HepG2 (cell line): ENCODE measurements at regions not wholly inside any gene's neighbourhood (a gene's known extent, or its start where the extent isn't known, plus 50 kb on each side); places are given as distances from the start of the nearest gene placed in this dataset.

Experiments used
- ATAC-seq: fragments of 200-7000 bp; cut with Tn5 transposase; 3 replicates; pipeline ENCODE4 v1.9.1; 2020; ENCODE audit warnings: mild to moderate bottlenecking, moderate library complexity
- BruUV-seq: library from RNA; stranded (reverse); fragments of 400-500 nt; replicated peaks from 2 replicates; lab custom pipeline; 2021; lab: Mats Ljungman, UMichigan
- CTCF ChIA-PET: fragments of 300-600 bp; formaldehyde crosslinking; extraction: SDS; loops from one replicate; lab custom pipeline; 2021; ENCODE audit warnings: low total read pairs, inconsistent platforms, low intra/inter-chr PET ratio; lab: Yijun Ruan, JAX
- POLR2A ChIA-PET: fragments of 350-600 bp; sonication (Branson Sonifier 250); formaldehyde crosslinking; loops from one replicate; lab custom pipeline; 2020; ENCODE audit warnings: antibody characterized with exemption, inconsistent platforms; lab: Yijun Ruan, JAX
- DNase-seq: peaks from one replicate; pipeline ENCODE4 v3.0.0-alpha.2; 2015; ENCODE audit warnings: low spot score
- FAIRE-seq: peaks from 3 replicates; lab custom pipeline; 2011; peaks lifted over from hg19 to GRCh38; lab: Jason Lieb, UNC
- H2AFZ ChIP-seq: one replicate; pipeline ENCODE4 v1.6.1; 2011; ENCODE audit warnings: low read length, inconsistent platforms
- H3K27ac ChIP-seq: fragments of 300-600 bp; 3 replicates; pipeline ENCODE4 v1.8.0; 2011; ENCODE audit warnings: mixed run types, mild to moderate bottlenecking, mixed read lengths, low read length, inconsistent platforms; ENCODE audit not compliant: insufficient read depth; ENCODE audit errors: extremely low read length
- H3K27me3 ChIP-seq, 2 experiments: fragments of 200-600 bp in 1 of 2; 2 replicates in 1 of 2; 3 replicates in 1 of 2; pipeline versions ENCODE4 v1.6.0 to v1.8.0; 2011; ENCODE audit warnings: low read length in 2 of 2, mild to moderate bottlenecking in 2 of 2, moderate library complexity in 2 of 2, inconsistent platforms in 1 of 2; ENCODE audit not compliant: insufficient read depth in 2 of 2, control insufficient read depth in 1 of 2
- H3K36me3 ChIP-seq, 2 experiments: fragments of 200-600 bp in 1 of 2; replicated peaks in 1 of 2; 2 replicates in 1 of 2; 3 replicates in 1 of 2; pipeline versions ENCODE4 v1.5.1 to v1.8.0; 2011; ENCODE audit warnings: low read length in 2 of 2, inconsistent platforms in 1 of 2; ENCODE audit not compliant: insufficient read depth in 2 of 2, control insufficient read depth in 1 of 2
- H3K4me1 ChIP-seq: 2 replicates; pipeline ENCODE4 v1.5.1; 2012; ENCODE audit warnings: low read length, inconsistent platforms; ENCODE audit not compliant: insufficient read depth
- H3K4me2 ChIP-seq: 2 replicates; pipeline ENCODE4 v1.6.0; 2011; ENCODE audit warnings: low read depth, low read length, inconsistent platforms
- H3K4me3 ChIP-seq, 3 experiments: fragments of 200-600 bp in 1 of 3; sonication (generic), shearing (Covaris generic) in 1 of 3; replicated peaks in 1 of 3; 2 replicates each; pipeline ENCODE4 v1.5.1; 2011 to 2016; ENCODE audit warnings: low read length in 3 of 3, inconsistent platforms in 2 of 3, low read depth in 2 of 3, mild to moderate bottlenecking in 2 of 3, control low read depth in 1 of 3, mixed read lengths in 1 of 3; ENCODE audit not compliant: insufficient read depth in 1 of 3
- H3K79me2 ChIP-seq: one replicate; pipeline ENCODE4 v1.6.1; 2011; ENCODE audit warnings: low read length, inconsistent platforms; ENCODE audit not compliant: insufficient read depth
- H3K9ac ChIP-seq: 2 replicates; pipeline ENCODE4 v1.6.0; 2011; ENCODE audit warnings: mild to moderate bottlenecking, low read depth, low read length, inconsistent platforms; ENCODE audit not compliant: insufficient read depth
- H3K9me3 ChIP-seq: 2 replicates; pipeline ENCODE4 v1.5.1; 2012; ENCODE audit warnings: mild to moderate bottlenecking, low read length
- H4K20me1 ChIP-seq: 2 replicates; pipeline ENCODE4 v1.6.0; 2011; ENCODE audit warnings: inconsistent platforms, mild to moderate bottlenecking, low read length, moderate library complexity; ENCODE audit not compliant: insufficient read depth
- HMGA1 ChIP-seq: sonication (generic); formaldehyde crosslinking; conservative IDR thresholded peaks from 2 replicates; pipeline ENCODE4 v1.4.0; 2020; ENCODE audit warnings: missing genetic modification reagents
- MED13 ChIP-seq: sonication (generic); formaldehyde crosslinking; IDR thresholded peaks from 2 replicates; pipeline ENCODE4 v1.5.0; 2020; ENCODE audit warnings: missing genetic modification reagents
- NAIF1 ChIP-seq: sonication (generic); formaldehyde crosslinking; IDR thresholded peaks from 2 replicates; pipeline ENCODE4 v1.5.0; 2020; ENCODE audit warnings: mild to moderate bottlenecking, missing genetic modification reagents, borderline replicate concordance
- NCOA5 ChIP-seq: sonication (generic); formaldehyde crosslinking; IDR thresholded peaks from 2 replicates; pipeline ENCODE4 v1.4.0; 2020; ENCODE audit warnings: missing genetic modification reagents
- PLRG1 ChIP-seq: fragments of 450-650 bp; conservative IDR thresholded peaks from 2 replicates; pipeline ENCODE4 v1.6.1; 2016
- PRPF4 ChIP-seq: fragments of 200-400 bp; formaldehyde crosslinking; IDR thresholded peaks from 2 replicates; pipeline ENCODE4 v1.6.1; 2016; ENCODE audit warnings: low read length, low read depth; ENCODE audit not compliant: poor library complexity, severe bottlenecking
- USF2 ChIP-seq, 2 experiments: sonication (generic) in 1 of 2; formaldehyde crosslinking in 1 of 2; IDR thresholded peaks; 2 replicates each; pipeline versions ENCODE4 v1.5.1 to v1.6.1; 2011 to 2020; ENCODE audit warnings: borderline replicate concordance in 1 of 2, low read depth in 1 of 2, low read length in 1 of 2, mild to moderate bottlenecking in 1 of 2, missing genetic modification reagents in 1 of 2, moderate library complexity in 1 of 2
- ZKSCAN5 ChIP-seq: sonication (generic); formaldehyde crosslinking; IDR thresholded peaks from 2 replicates; pipeline ENCODE4 v1.5.1; 2020; ENCODE audit warnings: mild to moderate bottlenecking, missing genetic modification reagents
- WGBS: methylation state at CpG from one replicate; pipeline ENCODE4 v1.1.6; 2017; ENCODE audit warnings: low lambda C conversion rate; 5-methylcytosine and 5-hydroxymethylcytosine counted together
- in situ Hi-C: cut with HindIII; loops from 2 replicates; pipeline ENCODE4 v1.10.0; 2017; ENCODE audit warnings: low pct_unique_long_range_greater_than_20kb; ENCODE audit not compliant: extremely low pct_ligation_motif_present
- intact Hi-C: fragments of 100-400 bp; cut with micrococcal nuclease; formaldehyde crosslinking; loops from one replicate; pipeline ENCODE4 v1.10.0; 2022; ENCODE audit not compliant: unreplicated experiment

- no peak overlapping the region for H2AFZ ChIP-seq
- no peaks in the 10 kb centered on the region for H3K36me3 ChIP-seq
- no peaks in the 10 kb centered on the region for H3K9me3 ChIP-seq
- no peaks in the 10 kb centered on the region for H3K79me2 ChIP-seq
- no peak overlapping the region for H3K4me3 ChIP-seq
- H3K27ac ChIP-seq: no peak overlapping the region
- no peaks in the 10 kb centered on the region for H4K20me1 ChIP-seq
- FAIRE-seq (no peak), DNase-seq (no peak), ATAC-seq (no peak)
- POLR2A ChIA-PET: no interaction called here
- H3K27me3 ChIP-seq: peaks cover 0 to 20% of the 10 kb centered on the region in 2 experiments; a peak in 3 of 5 replicates
- H3K4me2 ChIP-seq: no peak overlapping the region
- in situ Hi-C loops: no loop called here
- no TSS peak for BruUV-seq
- CTCF ChIA-PET: no interaction called here
- intact Hi-C loops: no loop called here
- 13% methylated on average over 5 of the region's 5 CpGs for WGBS
- TF ChIP-seq NAIF1 (CRISPR knock-in tag) (no peak), MED13 (CRISPR knock-in tag) (no peak), PLRG1 (no peak), NCOA5 (CRISPR knock-in tag) (no peak), HMGA1 (no peak), USF2 (IDR thresholded peaks at IDR 0.05; ENCODE audit: low read depth, low read length) (no peak), USF2 (CRISPR knock-in tag; IDR thresholded peaks at IDR 0.05; ENCODE audit: borderline replicate concordance) (no peak), ZKSCAN5 (CRISPR knock-in tag) (no peak), PRPF4 (no peak)
- no peak overlapping the region for H3K9ac ChIP-seq
- H3K4me1 ChIP-seq: no peaks in the 10 kb centered on the region
These were observed 55.4 kb downstream of the POU3F3 start for GRCh38 chr2:104909317-104909716.
